ENCODE measurements at regions not wholly inside any gene's neighbourhood (a gene's known extent, or its start where the extent isn't known, plus 50 kb on each side); places are given as distances from the start of the nearest gene placed in this dataset.
"Not testable (repeated sequence)": the region's sequence is repeated elsewhere in the genome, so short reads cannot be mapped to it uniquely, and the experiment has no call there.

GRCh38 chr16:52741351-52741750, 194.4 kb upstream of the TOX3 start:
- no peak for TF ChIP-seq POLR2A (IDR thresholded peaks at IDR 0.05)
- no peak for TF ChIP-seq CTCF (IDR thresholded peaks at IDR 0.05)
- no peak for DNase-seq
- Histone ChIP-seq H3K4me1 (no peaks in the 10 kb centered on the region), H3K27me3 (peaks cover 0 to 52% (median 0%) of the 10 kb centered on the region in 4 donors), H3K9me3 (no peaks in the 10 kb centered on the region), H3K36me3 (no peaks in the 10 kb centered on the region), H3K27ac (no peak overlapping the region), H3K4me3 (no peak overlapping the region)
- intact Hi-C loops (cut with DNase I) = no loop called here
- WGBS, 2 donors = 56 to 63% methylated on average over 7 of the region's 7 CpGs

GRCh38 chr16:52740766-52741165, 193.8 kb upstream of the TOX3 start:
- Histone ChIP-seq H3K27me3 (peaks cover 0 to 51% (median 0%) of the 10 kb centered on the region in 4 donors), H3K9me3 (no peaks in the 10 kb centered on the region), H3K4me3 (no peak overlapping the region), H3K27ac (no peak overlapping the region), H3K36me3 (no peaks in the 10 kb centered on the region), H3K4me1 (no peaks in the 10 kb centered on the region)
- DNase-seq = no peak
- WGBS, 2 donors = 57 to 76% methylated on average over 4 of the region's 4 CpGs
- intact Hi-C loops (cut with DNase I) = no loop called here
- TF ChIP-seq POLR2A (IDR thresholded peaks at IDR 0.05) = no peak
- TF ChIP-seq CTCF (IDR thresholded peaks at IDR 0.05) = no peak

GRCh38 chr16:52740333-52740732, 193.4 kb upstream of the TOX3 start:
- no peak for DNase-seq
- intact Hi-C loops (cut with DNase I) = no loop called here
- peaks cover 0 to 55% (median 0%) of the 10 kb centered on the region in 4 donors for H3K27me3 ChIP-seq

GRCh38 chr16:52738992-52739391, 192.0 kb upstream of the TOX3 start:
- peaks cover 0 to 57% (median 0%) of the 10 kb centered on the region in 4 donors for H3K27me3 ChIP-seq
- H3K27ac ChIP-seq; H3K4me1 ChIP-seq; intact Hi-C loops (cut with DNase I); H3K36me3 ChIP-seq; DNase-seq; H3K4me3 ChIP-seq; H3K9me3 ChIP-seq: not testable (repeated sequence)
- WGBS, 2 donors = 76 to 85% methylated on average over 2 of the region's 2 CpGs

More at GRCh38 chr16:52740333-52740732, 193.4 kb upstream of the TOX3 start:
- Histone ChIP-seq H3K27ac (no peak overlapping the region), H3K36me3 (no peaks in the 10 kb centered on the region), H3K4me1 (no peaks in the 10 kb centered on the region), H3K9me3 (no peaks in the 10 kb centered on the region), H3K4me3 (no peak overlapping the region)
- TF ChIP-seq CTCF (IDR thresholded peaks at IDR 0.05) = no peak
- no peak for TF ChIP-seq POLR2A (IDR thresholded peaks at IDR 0.05)
- 63 to 75% methylated on average over 2 of the region's 2 CpGs for WGBS, 2 donors

- intact Hi-C loops (cut with DNase I) = no loop called here
- H3K4me3 ChIP-seq = no peak overlapping the region
- 90% methylated on average over 2 of the region's 24 CpGs; no CpG with 5 or more reads in 1 of the 2 donors for WGBS, 2 donors
- H3K36me3 ChIP-seq = no peaks in the 10 kb centered on the region
- peaks cover 0 to 25% (median 0%) of the 10 kb centered on the region in 4 donors for H3K27me3 ChIP-seq
- H3K27ac ChIP-seq = no peak overlapping the region
- peaks cover 0 to 9% (median 0%) of the 10 kb centered on the region in 3 donors for H3K4me1 ChIP-seq
- no peak for DNase-seq
- TF ChIP-seq CTCF (IDR thresholded peaks at IDR 0.05) = no peak
- TF ChIP-seq POLR2A (IDR thresholded peaks at IDR 0.05) = no peak
- no peaks in the 10 kb centered on the region for H3K9me3 ChIP-seq
Measured at GRCh38 chr16:52731219-52731875, 184.4 kb upstream of the TOX3 start.
